GM12875 (cell line): ENCODE measurements at regions not wholly inside any gene's neighbourhood (a gene's known extent, or its start where the extent isn't known, plus 50 kb on each side); places are given as distances from the start of the nearest gene placed in this dataset.
"Not testable (repeated sequence)": the region's sequence is repeated elsewhere in the genome, so short reads cannot be mapped to it uniquely, and the experiment has no call there.

ENCODE experiments used
- H3K4me3 ChIP-seq: one replicate; pipeline ENCODE4 v1.5.1; 2011; ENCODE audit warnings: low read depth, low read length, control low read depth
- TF ChIP-seq, protein P1 (sequence below): IDR thresholded peaks from 2 replicates; pipeline ENCODE4 v1.5.1; 2011; ENCODE audit warnings: low read depth, mild to moderate bottlenecking, control low read depth, inconsistent platforms, low read length, moderate library complexity, borderline replicate concordance; ENCODE audit not compliant: insufficient read depth

DNA sequence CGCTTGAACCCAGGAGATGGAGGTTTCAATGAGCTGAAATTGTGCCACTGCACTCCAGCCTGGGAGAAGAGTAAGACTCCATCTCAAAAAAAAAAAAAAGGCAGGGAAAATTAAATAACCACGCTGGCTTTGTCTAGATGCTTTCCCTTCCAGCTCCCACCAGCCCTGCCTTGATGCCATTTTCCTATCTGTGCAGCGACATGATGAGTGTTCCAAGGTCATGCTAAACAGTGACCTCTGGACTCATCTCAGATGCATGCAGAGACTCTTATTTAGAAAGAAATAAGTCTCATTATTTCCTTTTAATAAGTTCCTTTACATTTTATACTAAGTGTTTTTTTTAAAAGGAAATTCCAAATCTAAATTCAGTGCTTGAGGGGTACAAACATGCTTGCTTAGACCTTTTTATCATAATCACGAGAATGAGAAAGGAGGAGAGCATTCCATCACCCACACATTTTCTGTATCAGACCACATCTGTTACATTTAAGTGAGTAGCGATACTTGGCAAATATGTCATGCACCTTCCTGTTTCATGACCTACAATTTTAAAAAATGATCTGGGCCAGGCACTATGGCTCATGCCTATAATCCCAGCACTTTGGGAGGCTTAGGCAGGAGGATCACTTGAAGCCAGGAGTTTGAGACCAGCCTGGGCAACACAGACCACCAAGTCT is 101.1 kb upstream of the RREB1 start:
- H3K4me3 ChIP-seq = no peak overlapping the region
- TF ChIP-seq, protein P1, sequence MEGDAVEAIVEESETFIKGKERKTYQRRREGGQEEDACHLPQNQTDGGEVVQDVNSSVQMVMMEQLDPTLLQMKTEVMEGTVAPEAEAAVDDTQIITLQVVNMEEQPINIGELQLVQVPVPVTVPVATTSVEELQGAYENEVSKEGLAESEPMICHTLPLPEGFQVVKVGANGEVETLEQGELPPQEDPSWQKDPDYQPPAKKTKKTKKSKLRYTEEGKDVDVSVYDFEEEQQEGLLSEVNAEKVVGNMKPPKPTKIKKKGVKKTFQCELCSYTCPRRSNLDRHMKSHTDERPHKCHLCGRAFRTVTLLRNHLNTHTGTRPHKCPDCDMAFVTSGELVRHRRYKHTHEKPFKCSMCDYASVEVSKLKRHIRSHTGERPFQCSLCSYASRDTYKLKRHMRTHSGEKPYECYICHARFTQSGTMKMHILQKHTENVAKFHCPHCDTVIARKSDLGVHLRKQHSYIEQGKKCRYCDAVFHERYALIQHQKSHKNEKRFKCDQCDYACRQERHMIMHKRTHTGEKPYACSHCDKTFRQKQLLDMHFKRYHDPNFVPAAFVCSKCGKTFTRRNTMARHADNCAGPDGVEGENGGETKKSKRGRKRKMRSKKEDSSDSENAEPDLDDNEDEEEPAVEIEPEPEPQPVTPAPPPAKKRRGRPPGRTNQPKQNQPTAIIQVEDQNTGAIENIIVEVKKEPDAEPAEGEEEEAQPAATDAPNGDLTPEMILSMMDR = no peak

GRCh38 chr6:7008451-7008988 is 99.2 kb upstream of the RREB1 start:
- TF ChIP-seq, protein P1 = no peak

DNA sequence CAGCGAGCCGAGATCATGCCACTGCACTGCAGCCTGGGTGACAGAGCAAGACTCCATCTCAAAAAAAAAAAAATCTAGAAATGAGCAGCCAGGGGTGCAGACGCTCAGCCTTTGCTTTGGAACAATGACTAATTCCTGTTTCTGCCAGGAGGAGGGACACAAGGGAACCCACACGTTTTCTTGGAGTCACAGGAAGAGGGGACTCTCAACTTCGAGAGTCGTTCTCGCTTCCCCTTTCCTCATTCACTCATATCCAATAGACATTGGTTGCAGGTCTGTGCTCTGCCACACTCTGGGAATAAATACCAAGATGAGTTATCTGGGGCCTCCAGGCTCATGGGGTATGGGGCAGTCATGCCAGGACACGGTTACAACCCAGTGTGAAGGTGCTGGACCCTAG is 91.5 kb upstream of the RREB1 start:
- no peak overlapping the region for H3K4me3 ChIP-seq
- TF ChIP-seq, protein P1 = no peak

More at GRCh38 chr6:7008451-7008988, 99.2 kb upstream of the RREB1 start:
- H3K4me3 ChIP-seq = no peak overlapping the region

- no peak overlapping the region for H3K4me3 ChIP-seq
- TF ChIP-seq, protein P1 = no peak
These were observed 86.5 kb upstream of the RREB1 start for GRCh38 chr6:7021301-7021700.

DNA sequence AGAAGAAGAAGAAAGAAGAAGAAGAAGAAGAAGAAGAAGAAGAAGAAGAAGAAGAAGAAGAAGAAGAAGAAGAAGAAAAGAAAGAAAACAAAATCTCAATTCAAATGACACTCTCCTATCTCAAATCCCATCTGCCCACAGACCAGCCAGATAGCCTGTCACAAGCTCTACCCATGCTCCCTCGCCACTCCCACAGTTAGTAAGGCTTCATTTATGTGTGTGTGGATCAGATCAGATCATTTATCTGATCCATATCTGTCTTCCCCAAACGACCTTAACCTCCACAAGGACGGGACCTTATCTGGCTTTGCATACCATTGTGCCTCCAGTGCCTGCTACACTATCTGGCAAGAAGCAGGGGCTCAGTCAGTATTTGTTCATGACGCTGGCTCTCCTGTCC is 81.9 kb upstream of the RREB1 start:
- TF ChIP-seq, protein P1 = no peak
- H3K4me3 ChIP-seq = no peak overlapping the region

- not testable (repeated sequence) for H3K4me3 ChIP-seq
These were observed 78.8 kb upstream of the RREB1 start for GRCh38 chr6:7028963-7029362.

DNA sequence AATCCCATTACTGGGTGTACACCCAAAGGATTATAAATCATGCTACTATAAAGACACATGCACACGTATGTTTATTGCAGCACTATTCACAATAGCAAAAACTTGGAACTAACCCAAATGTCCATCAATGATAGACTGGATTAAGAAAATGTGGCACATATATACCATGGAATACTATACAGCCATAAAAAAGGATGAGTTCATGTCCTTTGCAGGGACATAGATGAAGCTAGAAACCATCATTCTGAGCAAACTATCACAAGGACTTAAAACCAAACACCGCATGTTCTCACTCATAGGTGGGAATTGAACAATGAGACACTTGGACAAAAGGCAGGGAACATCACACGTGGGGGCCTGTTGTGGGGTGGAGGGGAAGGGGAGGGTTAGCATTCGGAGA is 76.8 kb upstream of the RREB1 start:
- not testable (repeated sequence) for H3K4me3 ChIP-seq

GRCh38 chr6:7033202-7033601 is 74.6 kb upstream of the RREB1 start:
- no peak overlapping the region for H3K4me3 ChIP-seq
- TF ChIP-seq, protein P1 = no peak
